ENCODE measurements at regions not wholly inside any gene's neighbourhood (a gene's known extent, or its start where the extent isn't known, plus 50 kb on each side); places are given as distances from the start of the nearest gene placed in this dataset.

GRCh38 chr12:90842477-90842876 is 112.5 kb downstream of the CCER1 start:
- no peaks in the 10 kb centered on the region for H3K9me3 ChIP-seq (ENCODE audit: low read depth, low read length)
- H3K27me3 ChIP-seq (ENCODE audit: insufficient read depth, low read length), result no peaks in the 10 kb centered on the region
- H3K4me3 ChIP-seq (ENCODE audit: low read length), result no peak overlapping the region
- H3K4me1 ChIP-seq (ENCODE audit: insufficient read depth, low read length), result no peaks in the 10 kb centered on the region

GRCh38 chr12:90841336-90841735 is 113.6 kb downstream of the CCER1 start:
- no peaks in the 10 kb centered on the region for H3K4me1 ChIP-seq (ENCODE audit: insufficient read depth, low read length)
- H3K4me3 ChIP-seq (ENCODE audit: low read length), result no peak overlapping the region
- H3K9me3 ChIP-seq (ENCODE audit: low read depth, low read length), result no peaks in the 10 kb centered on the region
- no peaks in the 10 kb centered on the region for H3K27me3 ChIP-seq (ENCODE audit: insufficient read depth, low read length)

- Histone ChIP-seq H3K27me3 (ENCODE audit: insufficient read depth, low read length) (no peaks in the 10 kb centered on the region), H3K9me3 (ENCODE audit: low read depth, low read length) (no peaks in the 10 kb centered on the region), H3K4me1 (ENCODE audit: insufficient read depth, low read length) (no peaks in the 10 kb centered on the region), H3K4me3 (ENCODE audit: low read length) (no peak overlapping the region)
Observed at GRCh38 chr12:90839346-90839745, 115.6 kb downstream of the CCER1 start.

GRCh38 chr12:90836689-90837088 is 118.3 kb downstream of the CCER1 start:
- no peak overlapping the region for H3K4me3 ChIP-seq (ENCODE audit: low read length)
- H3K9me3 ChIP-seq (ENCODE audit: low read depth, low read length), result no peaks in the 10 kb centered on the region
- H3K4me1 ChIP-seq (ENCODE audit: insufficient read depth, low read length), result no peaks in the 10 kb centered on the region
- H3K27me3 ChIP-seq (ENCODE audit: insufficient read depth, low read length), result no peaks in the 10 kb centered on the region

- no peak overlapping the region for H3K4me3 ChIP-seq (ENCODE audit: low read length)
- H3K9me3 ChIP-seq (ENCODE audit: low read depth, low read length), result no peaks in the 10 kb centered on the region
Observed at GRCh38 chr12:90833228-90833627, 121.7 kb downstream of the CCER1 start.

GRCh38 chr12:90832427-90832826 is 122.5 kb downstream of the CCER1 start:
- Histone ChIP-seq H3K27me3 (ENCODE audit: insufficient read depth, low read length) (no peaks in the 10 kb centered on the region), H3K4me1 (ENCODE audit: insufficient read depth, low read length) (no peaks in the 10 kb centered on the region), H3K4me3 (ENCODE audit: low read length) (no peak overlapping the region), H3K9me3 (ENCODE audit: low read depth, low read length) (no peaks in the 10 kb centered on the region)

More at GRCh38 chr12:90833228-90833627, 121.7 kb downstream of the CCER1 start:
- no peaks in the 10 kb centered on the region for H3K27me3 ChIP-seq (ENCODE audit: insufficient read depth, low read length)
- H3K4me1 ChIP-seq (ENCODE audit: insufficient read depth, low read length), result no peaks in the 10 kb centered on the region

GRCh38 chr12:90831712-90832111 is 123.3 kb downstream of the CCER1 start:
- H3K9me3 ChIP-seq (ENCODE audit: low read depth, low read length), result no peaks in the 10 kb centered on the region
- no peaks in the 10 kb centered on the region for H3K4me1 ChIP-seq (ENCODE audit: insufficient read depth, low read length)
- no peaks in the 10 kb centered on the region for H3K27me3 ChIP-seq (ENCODE audit: insufficient read depth, low read length)
- H3K4me3 ChIP-seq (ENCODE audit: low read length), result no peak overlapping the region

- H3K4me1 ChIP-seq (ENCODE audit: insufficient read depth, low read length), result no peaks in the 10 kb centered on the region
- no peak overlapping the region for H3K4me3 ChIP-seq (ENCODE audit: low read length)
- H3K27me3 ChIP-seq (ENCODE audit: insufficient read depth, low read length), result no peaks in the 10 kb centered on the region
- H3K9me3 ChIP-seq (ENCODE audit: low read depth, low read length), result no peaks in the 10 kb centered on the region
Observed at GRCh38 chr12:90829044-90829443, 125.9 kb downstream of the CCER1 start.

- Histone ChIP-seq H3K27me3 (ENCODE audit: insufficient read depth, low read length) (no peaks in the 10 kb centered on the region), H3K4me3 (ENCODE audit: low read length) (no peak overlapping the region)
Observed at GRCh38 chr12:90828621-90829020, 126.4 kb downstream of the CCER1 start.

GRCh38 chr12:90827567-90827966 is 127.4 kb downstream of the CCER1 start:
- no peak overlapping the region for H3K4me3 ChIP-seq (ENCODE audit: low read length)
- H3K4me1 ChIP-seq (ENCODE audit: insufficient read depth, low read length), result no peaks in the 10 kb centered on the region
- H3K9me3 ChIP-seq (ENCODE audit: low read depth, low read length), result no peaks in the 10 kb centered on the region
- H3K27me3 ChIP-seq (ENCODE audit: insufficient read depth, low read length), result no peaks in the 10 kb centered on the region

More at GRCh38 chr12:90828621-90829020, 126.4 kb downstream of the CCER1 start:
- H3K9me3 ChIP-seq (ENCODE audit: low read depth, low read length), result no peaks in the 10 kb centered on the region
- no peaks in the 10 kb centered on the region for H3K4me1 ChIP-seq (ENCODE audit: insufficient read depth, low read length)

- Histone ChIP-seq H3K4me1 (ENCODE audit: insufficient read depth, low read length) (no peaks in the 10 kb centered on the region), H3K27me3 (ENCODE audit: insufficient read depth, low read length) (no peaks in the 10 kb centered on the region), H3K4me3 (ENCODE audit: low read length) (no peak overlapping the region), H3K9me3 (ENCODE audit: low read depth, low read length) (no peaks in the 10 kb centered on the region)
Observed at GRCh38 chr12:90826036-90826435, 128.9 kb downstream of the CCER1 start.

GRCh38 chr12:90823859-90824258 is 131.1 kb downstream of the CCER1 start:
- Histone ChIP-seq H3K27me3 (ENCODE audit: insufficient read depth, low read length) (no peaks in the 10 kb centered on the region), H3K9me3 (ENCODE audit: low read depth, low read length) (no peaks in the 10 kb centered on the region), H3K4me3 (ENCODE audit: low read length) (no peak overlapping the region), H3K4me1 (ENCODE audit: insufficient read depth, low read length) (no peaks in the 10 kb centered on the region)

- Histone ChIP-seq H3K9me3 (ENCODE audit: low read depth, low read length) (no peaks in the 10 kb centered on the region), H3K27me3 (ENCODE audit: insufficient read depth, low read length) (no peaks in the 10 kb centered on the region), H3K4me3 (ENCODE audit: low read length) (no peak overlapping the region), H3K4me1 (ENCODE audit: insufficient read depth, low read length) (no peaks in the 10 kb centered on the region)
Observed at GRCh38 chr12:90819709-90820108, 135.3 kb downstream of the CCER1 start.

GRCh38 chr12:90816353-90817089 is 138.5 kb downstream of the CCER1 start:
- Histone ChIP-seq H3K9me3 (ENCODE audit: low read depth, low read length) (no peaks in the 10 kb centered on the region), H3K27me3 (ENCODE audit: insufficient read depth, low read length) (no peaks in the 10 kb centered on the region), H3K4me3 (ENCODE audit: low read length) (no peak overlapping the region), H3K4me1 (ENCODE audit: insufficient read depth, low read length) (no peaks in the 10 kb centered on the region)

GRCh38 chr12:90809940-90810339 is 145.0 kb downstream of the CCER1 start:
- no peaks in the 10 kb centered on the region for H3K9me3 ChIP-seq (ENCODE audit: low read depth, low read length)
- H3K27me3 ChIP-seq (ENCODE audit: insufficient read depth, low read length), result no peaks in the 10 kb centered on the region
- no peak overlapping the region for H3K4me3 ChIP-seq (ENCODE audit: low read length)
- no peaks in the 10 kb centered on the region for H3K4me1 ChIP-seq (ENCODE audit: insufficient read depth, low read length)

GRCh38 chr12:90808568-90808967 is 146.4 kb downstream of the CCER1 start:
- Histone ChIP-seq H3K27me3 (ENCODE audit: insufficient read depth, low read length) (no peaks in the 10 kb centered on the region), H3K4me1 (ENCODE audit: insufficient read depth, low read length) (no peaks in the 10 kb centered on the region), H3K4me3 (ENCODE audit: low read length) (no peak overlapping the region), H3K9me3 (ENCODE audit: low read depth, low read length) (no peaks in the 10 kb centered on the region)

Data from mononuclear cell (primary cell).